IMR-90 (cell line): ENCODE measurements at regions not wholly inside any gene's neighbourhood (a gene's known extent, or its start where the extent isn't known, plus 50 kb on each side); places are given as distances from the start of the nearest gene placed in this dataset.

ENCODE experiments used
- ATAC-seq: fragments of 200-7000 bp; cut with Tn5 transposase; 2 replicates; pipeline ENCODE4 v1.9.1; 2020; ENCODE audit warnings: low read depth, mild to moderate bottlenecking, moderate library complexity
- BruUV-seq: library from RNA; stranded (reverse); fragments of 400-500 nt; replicated peaks from 2 replicates; lab custom pipeline; 2021; lab: Mats Ljungman, UMichigan
- CTCF ChIA-PET: fragments of 300-600 bp; formaldehyde crosslinking; extraction: SDS; loops from one replicate; lab custom pipeline; 2021; ENCODE audit warnings: antibody characterized with exemption; lab: Yijun Ruan, JAX
- POLR2A ChIA-PET: fragments of 300-600 bp; sonication (Branson Sonifier 250); formaldehyde crosslinking; loops from one replicate; lab custom pipeline; 2022; ENCODE audit warnings: antibody characterized with exemption; ENCODE audit not compliant: unreplicated experiment; lab: Charles Lee
- DNase-seq: peaks from one replicate; pipeline ENCODE4 v3.0.0; 2013
- H2AFZ ChIP-seq: replicated peaks from 2 replicates; pipeline ENCODE3; 2013; ENCODE audit warnings: low read length, mild to moderate bottlenecking; ENCODE audit not compliant: poor library complexity
- H2AK5ac ChIP-seq: 2 replicates; pipeline ENCODE4 v1.6.1; 2013; ENCODE audit warnings: low read depth, low read length, inconsistent platforms
- H2AK9ac ChIP-seq: replicated peaks from 2 replicates; pipeline ENCODE3; 2013; ENCODE audit warnings: mild to moderate bottlenecking, low read depth, low read length, moderate library complexity; ENCODE audit not compliant: poor library complexity
- H2BK120ac ChIP-seq: 2 replicates; pipeline ENCODE4 v1.6.1; 2013; ENCODE audit warnings: low read depth, low read length, inconsistent platforms
- H2BK15ac ChIP-seq: 3 replicates; pipeline ENCODE4 v1.6.1; 2013; ENCODE audit warnings: low read depth, low read length, inconsistent platforms
- H2BK20ac ChIP-seq: 2 replicates; pipeline ENCODE4 v1.6.1; 2013; ENCODE audit warnings: low read depth, mild to moderate bottlenecking, inconsistent platforms, low read length, moderate library complexity
- H2BK5ac ChIP-seq: 2 replicates; pipeline ENCODE4 v1.6.1; 2013; ENCODE audit warnings: mild to moderate bottlenecking, low read depth, low read length, inconsistent platforms; ENCODE audit not compliant: poor library complexity, severe bottlenecking
- H3K14ac ChIP-seq: replicated peaks from 2 replicates; pipeline ENCODE4 v1.6.1; 2013; ENCODE audit warnings: low read depth, low read length, inconsistent platforms
- H3K18ac ChIP-seq: 2 replicates; pipeline ENCODE4 v1.6.1; 2013; ENCODE audit warnings: low read depth, low read length, control low read depth
- H3K23ac ChIP-seq: 2 replicates; pipeline ENCODE4 v1.6.1; 2013; ENCODE audit warnings: low read depth, low read length, inconsistent platforms
- H3K27ac ChIP-seq: 2 replicates; pipeline ENCODE4 v1.5.1; 2013; ENCODE audit warnings: mild to moderate bottlenecking, control low read depth, low read length; ENCODE audit not compliant: insufficient read depth
- H3K27me3 ChIP-seq: 2 replicates; pipeline ENCODE4 v1.6.1; 2013; ENCODE audit warnings: low read length; ENCODE audit not compliant: control insufficient read depth, insufficient read depth
- H3K36me3 ChIP-seq: 2 replicates; pipeline ENCODE4 v1.6.1; 2013; ENCODE audit warnings: low read length, mixed read lengths; ENCODE audit not compliant: control insufficient read depth, insufficient read depth
- H3K4ac ChIP-seq: 2 replicates; pipeline ENCODE4 v1.6.1; 2013; ENCODE audit warnings: low read depth, low read length, inconsistent platforms
- H3K4me1 ChIP-seq: 2 replicates; pipeline ENCODE4 v1.6.1; 2013; ENCODE audit warnings: low read length, mixed read lengths; ENCODE audit not compliant: control insufficient read depth, insufficient read depth
- H3K4me2 ChIP-seq: 2 replicates; pipeline ENCODE4 v1.6.1; 2013; ENCODE audit warnings: low read depth, mild to moderate bottlenecking, control low read depth, low read length, moderate library complexity
- H3K4me3 ChIP-seq: 2 replicates; pipeline ENCODE4 v1.5.1; 2013; ENCODE audit warnings: low read depth, mild to moderate bottlenecking, control low read depth, low read length, moderate library complexity; ENCODE audit not compliant: insufficient read depth
- H3K56ac ChIP-seq: 2 replicates; pipeline ENCODE4 v1.6.1; 2013; ENCODE audit warnings: low read length, inconsistent platforms; ENCODE audit not compliant: insufficient read depth; ENCODE audit errors: extremely low read depth
- H3K79me1 ChIP-seq, 2 experiments: 2 replicates each; pipeline ENCODE4 v1.6.1; 2013; ENCODE audit warnings: low read length in 2 of 2, inconsistent platforms in 1 of 2, low read depth in 1 of 2
- H3K9ac ChIP-seq: 2 replicates; pipeline ENCODE4 v1.6.1; 2013; ENCODE audit warnings: low read depth, low read length, control low read depth
- H3K9me1 ChIP-seq: 2 replicates; pipeline ENCODE4 v1.6.1; 2013; ENCODE audit warnings: low read length, inconsistent platforms; ENCODE audit not compliant: insufficient read depth
- H3K9me3 ChIP-seq: 2 replicates; pipeline ENCODE4 v1.6.1; 2013; ENCODE audit warnings: low read length; ENCODE audit not compliant: control insufficient read depth, insufficient read depth
- H4K20me1 ChIP-seq: 2 replicates; pipeline ENCODE4 v1.6.1; 2013; ENCODE audit warnings: low read length, inconsistent platforms; ENCODE audit not compliant: insufficient read depth
- H4K5ac ChIP-seq: 2 replicates; pipeline ENCODE4 v1.6.1; 2013; ENCODE audit warnings: mild to moderate bottlenecking, low read depth, low read length, control low read depth
- H4K8ac ChIP-seq, 2 experiments: 2 replicates each; pipeline ENCODE4 v1.6.1; 2013; ENCODE audit warnings: low read depth in 2 of 2, low read length in 2 of 2, control low read depth in 1 of 2, inconsistent platforms in 1 of 2
- H4K91ac ChIP-seq: 2 replicates; pipeline ENCODE4 v1.6.1; 2013; ENCODE audit warnings: low read depth, low read length, inconsistent platforms; ENCODE audit not compliant: insufficient read depth
- MAFK ChIP-seq: IDR thresholded peaks from 2 replicates; pipeline ENCODE4 v1.6.1; 2012; ENCODE audit warnings: low read depth, low read length, improper control_type of control experiment
- MXI1 ChIP-seq: IDR thresholded peaks from 2 replicates; pipeline ENCODE4 v1.6.1; 2012; ENCODE audit warnings: low read depth, mild to moderate bottlenecking, low read length, moderate library complexity, borderline replicate concordance
- WGBS, 2 experiments: methylation state at CpG; one replicate each; pipeline versions ENCODE4 v1.1.5 to v1.1.7; 2013; ENCODE audit warnings: missing lambda C conversion rate in 2 of 2; ENCODE audit not compliant: insufficient read length in 1 of 2; ENCODE audit errors: extremely low coverage in 2 of 2; 5-methylcytosine and 5-hydroxymethylcytosine counted together
- dilution Hi-C: fragments of 300-500 bp; cut with HindIII; formaldehyde crosslinking; loops from one replicate; pipeline ENCODE4 v1.14.3; 2018; ENCODE audit warnings: low sequenced_read_pairs; ENCODE audit not compliant: unreplicated experiment
- in situ Hi-C: fragments of 300-500 bp; cut with MboI; formaldehyde crosslinking; loops from 3 replicates; pipeline ENCODE4 v1.14.3; 2019; ENCODE audit warnings: low sequenced_read_pairs, inconsistent platforms, mixed read lengths
- intact Hi-C: fragments of 100-400 bp; cut with micrococcal nuclease; formaldehyde crosslinking; loops from 2 replicates; pipeline ENCODE4 v1.10.0; 2022
- TF ChIP-seq, protein P1 (sequence below): fragments of 150-350 bp; IDR thresholded peaks from 2 replicates; pipeline ENCODE4 v1.6.1; 2016; ENCODE audit warnings: low read depth, mild to moderate bottlenecking, low read length, moderate library complexity, borderline replicate concordance

DNA sequence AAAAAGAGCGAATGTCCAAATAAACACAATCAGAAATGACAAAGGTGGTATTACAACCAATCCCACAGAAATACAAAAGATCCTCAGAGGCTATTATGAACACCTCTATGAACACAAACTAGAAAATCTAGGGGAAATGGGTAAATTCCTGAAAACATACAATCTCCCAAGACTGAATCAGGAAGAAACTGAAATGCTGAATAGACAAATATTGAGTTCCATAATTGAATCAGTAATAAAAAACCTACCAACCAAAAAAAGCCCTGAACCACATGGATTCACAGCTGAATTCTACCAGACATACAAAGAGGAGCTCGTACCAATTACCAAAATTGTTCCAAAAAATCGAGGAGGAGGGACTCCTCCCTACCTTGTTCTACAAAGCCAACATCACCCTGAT is 56.1 kb upstream of the ZNF800 start:
- Histone ChIP-seq H2BK120ac (no peak overlapping the region), H2AK9ac (no peak overlapping the region), H3K9me3 (peaks cover 13% of the 10 kb centered on the region; the same call in 1 of the 2 replicates), H3K18ac (no peak overlapping the region), H3K23ac (no peak overlapping the region), H3K36me3 (no peaks in the 10 kb centered on the region), H3K4me2 (no peak overlapping the region), H3K4me3 (no peak overlapping the region), H3K27ac (no peak overlapping the region), H2AK5ac (no peak overlapping the region), H2BK20ac (no peak overlapping the region), H4K8ac (no peak overlapping the region), H3K9me1 (no peaks in the 10 kb centered on the region), H3K79me1 (no peaks in the 10 kb centered on the region), H3K4ac (no peak overlapping the region), H2BK5ac (no peak overlapping the region), H4K20me1 (no peaks in the 10 kb centered on the region), H3K56ac (no peak overlapping the region), H4K91ac (no peak overlapping the region), H3K9ac (no peak overlapping the region), H2BK15ac (no peak overlapping the region), H3K4me1 (no peaks in the 10 kb centered on the region), H3K14ac (no peak overlapping the region), H2AFZ (no peak overlapping the region), H3K27me3 (peaks cover 1% of the 10 kb centered on the region; the same call in 1 of the 2 replicates), H4K5ac (no peak overlapping the region)
- no TSS peak for BruUV-seq
- ChIA-PET POLR2A (interaction anchor here (0.5 kb wide), 1 partner anchor 17 kb away, joined by 3 read pairs; no protein-coding TSS in a partner anchor), CTCF (no interaction called here)
- dilution Hi-C loops = no loop called here
- DNase-seq = no peak
- WGBS, 2 experiments = no CpG with 5 or more reads among the region's 3 CpGs
- in situ Hi-C loops = no loop called here
- no peak for ATAC-seq
- TF ChIP-seq MAFK = peak; percentile 88
- TF ChIP-seq, protein P1, sequence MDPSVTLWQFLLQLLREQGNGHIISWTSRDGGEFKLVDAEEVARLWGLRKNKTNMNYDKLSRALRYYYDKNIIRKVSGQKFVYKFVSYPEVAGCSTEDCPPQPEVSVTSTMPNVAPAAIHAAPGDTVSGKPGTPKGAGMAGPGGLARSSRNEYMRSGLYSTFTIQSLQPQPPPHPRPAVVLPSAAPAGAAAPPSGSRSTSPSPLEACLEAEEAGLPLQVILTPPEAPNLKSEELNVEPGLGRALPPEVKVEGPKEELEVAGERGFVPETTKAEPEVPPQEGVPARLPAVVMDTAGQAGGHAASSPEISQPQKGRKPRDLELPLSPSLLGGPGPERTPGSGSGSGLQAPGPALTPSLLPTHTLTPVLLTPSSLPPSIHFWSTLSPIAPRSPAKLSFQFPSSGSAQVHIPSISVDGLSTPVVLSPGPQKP = no peak
- no peak for TF ChIP-seq MXI1
- intact Hi-C loops = loop anchor here (10.0 kb wide), 1 partner anchor 644 kb away; no protein-coding TSS in a partner anchor
